Transverse colon (tissue), 4 donors: ENCODE measurements at regions not wholly inside any gene's neighbourhood (a gene's known extent, or its start where the extent isn't known, plus 50 kb on each side); places are given as distances from the start of the nearest gene placed in this dataset.

ENCODE experiments used
- CTCF ChIP-seq, 5 experiments: fragments of 200-600 bp in 3 of 5; fragments of 450-650 bp in 2 of 5; sonication (generic) in 3 of 5; IDR thresholded peaks; 1 replicate in 2 of 5; 2 replicates in 3 of 5; pipeline ENCODE4 v1.5.1; 2016 to 2017; ENCODE audit warnings: antibody characterized with exemption in 5 of 5, inconsistent platforms in 3 of 5, mild to moderate bottlenecking in 2 of 5, moderate library complexity in 1 of 5
- POLR2AphosphoS5 ChIP-seq, 3 donors: sonication (generic); formaldehyde crosslinking; IDR thresholded peaks; one replicate each; pipeline ENCODE4 v1.6.1; 2016; ENCODE audit warnings: antibody characterized with exemption in 3 of 3

- TF ChIP-seq POLR2AphosphoS5 (IDR thresholded peaks at IDR 0.05), result no peak
- TF ChIP-seq CTCF (IDR thresholded peaks at IDR 0.05), result no peak
These were observed 249.2 kb downstream of the CDC5L start for GRCh38 chr6:44636561-44637248.
